ENCODE measurements at regions not wholly inside any gene's neighbourhood (a gene's known extent, or its start where the extent isn't known, plus 50 kb on each side); places are given as distances from the start of the nearest gene placed in this dataset.

DNA sequence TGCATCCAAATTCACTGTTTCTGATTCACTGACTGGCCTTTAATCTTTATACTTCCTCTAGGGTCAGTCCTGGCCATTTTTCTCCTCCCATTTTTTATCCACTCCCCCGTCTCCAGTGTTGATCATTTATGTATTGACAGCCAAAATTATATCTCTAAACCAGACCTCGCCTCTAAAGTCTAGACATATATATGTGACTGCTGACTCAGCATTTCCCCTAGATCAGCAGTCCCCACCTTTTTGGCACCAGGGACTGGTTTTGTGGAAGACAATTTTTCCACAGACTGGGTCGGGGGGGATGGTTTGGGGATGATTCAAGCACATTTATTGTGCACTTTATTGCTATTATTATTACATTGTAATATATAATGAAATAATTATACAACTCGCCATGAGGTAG, 88.3 kb upstream of the DAAM1 start:
- Mint-ChIP-seq H3K27me3 (no peaks in the 10 kb centered on the region), H3K36me3 (no peaks in the 10 kb centered on the region), H3K9me3 (no peaks in the 10 kb centered on the region), H3K27ac (no peak overlapping the region), H3K4me3 (no peak overlapping the region), H3K4me1 (no peaks in the 10 kb centered on the region)
- no peak for ATAC-seq

GRCh38 chr14:59101476-59101875, 87.0 kb upstream of the DAAM1 start:
- no peak overlapping the region for H3K27ac Mint-ChIP-seq
- H3K4me3 Mint-ChIP-seq: no peak overlapping the region
- H3K4me1 Mint-ChIP-seq: no peaks in the 10 kb centered on the region
- H3K36me3 Mint-ChIP-seq: no peaks in the 10 kb centered on the region
- H3K27me3 Mint-ChIP-seq: peaks cover 11% of the 10 kb centered on the region
- no peaks in the 10 kb centered on the region for H3K9me3 Mint-ChIP-seq
- no peak for ATAC-seq

- no peaks in the 10 kb centered on the region for H3K9me3 Mint-ChIP-seq
- no peak for ATAC-seq
These were observed 85.1 kb upstream of the DAAM1 start for GRCh38 chr14:59103396-59103795.

DNA sequence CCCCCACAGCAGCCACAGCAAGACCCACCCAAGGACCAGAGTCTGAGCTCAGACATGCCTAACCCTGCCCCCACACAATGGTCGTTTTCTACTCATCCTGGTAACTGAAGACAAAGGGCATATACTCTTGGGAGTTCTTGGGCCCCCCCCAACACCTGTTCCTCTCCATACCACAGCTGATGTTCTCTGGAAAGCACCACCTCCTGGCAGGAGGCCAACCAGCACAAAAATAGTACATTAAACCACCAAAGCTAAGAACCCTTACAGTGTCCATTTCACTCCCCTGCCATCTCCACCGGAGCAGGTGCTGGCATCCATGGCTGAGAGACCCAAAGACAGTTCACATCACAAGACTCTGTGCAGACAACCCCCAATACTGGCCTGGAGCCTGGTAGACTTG, 80.6 kb upstream of the DAAM1 start:
- H3K9me3 Mint-ChIP-seq: no peaks in the 10 kb centered on the region
- H3K27ac Mint-ChIP-seq: peak overlapping the region; percentile 5
- ATAC-seq: peak; percentile 50
- H3K36me3 Mint-ChIP-seq: no peaks in the 10 kb centered on the region
- no peak overlapping the region for H3K4me3 Mint-ChIP-seq
- H3K4me1 Mint-ChIP-seq: peaks cover 10% of the 10 kb centered on the region
- peaks cover 32% of the 10 kb centered on the region for H3K27me3 Mint-ChIP-seq

More at GRCh38 chr14:59103396-59103795, 85.1 kb upstream of the DAAM1 start:
- H3K4me3 Mint-ChIP-seq: no peak overlapping the region
- peaks cover 28% of the 10 kb centered on the region for H3K27me3 Mint-ChIP-seq
- no peaks in the 10 kb centered on the region for H3K36me3 Mint-ChIP-seq
- no peak overlapping the region for H3K27ac Mint-ChIP-seq
- H3K4me1 Mint-ChIP-seq: peaks cover 10% of the 10 kb centered on the region

- Mint-ChIP-seq H3K27me3 (no peaks in the 10 kb centered on the region), H3K36me3 (no peaks in the 10 kb centered on the region), H3K9me3 (no peaks in the 10 kb centered on the region), H3K4me1 (no peaks in the 10 kb centered on the region), H3K27ac (no peak overlapping the region), H3K4me3 (no peak overlapping the region)
- ATAC-seq: no peak
These were observed 71.5 kb upstream of the DAAM1 start for GRCh38 chr14:59116984-59117415.

DNA sequence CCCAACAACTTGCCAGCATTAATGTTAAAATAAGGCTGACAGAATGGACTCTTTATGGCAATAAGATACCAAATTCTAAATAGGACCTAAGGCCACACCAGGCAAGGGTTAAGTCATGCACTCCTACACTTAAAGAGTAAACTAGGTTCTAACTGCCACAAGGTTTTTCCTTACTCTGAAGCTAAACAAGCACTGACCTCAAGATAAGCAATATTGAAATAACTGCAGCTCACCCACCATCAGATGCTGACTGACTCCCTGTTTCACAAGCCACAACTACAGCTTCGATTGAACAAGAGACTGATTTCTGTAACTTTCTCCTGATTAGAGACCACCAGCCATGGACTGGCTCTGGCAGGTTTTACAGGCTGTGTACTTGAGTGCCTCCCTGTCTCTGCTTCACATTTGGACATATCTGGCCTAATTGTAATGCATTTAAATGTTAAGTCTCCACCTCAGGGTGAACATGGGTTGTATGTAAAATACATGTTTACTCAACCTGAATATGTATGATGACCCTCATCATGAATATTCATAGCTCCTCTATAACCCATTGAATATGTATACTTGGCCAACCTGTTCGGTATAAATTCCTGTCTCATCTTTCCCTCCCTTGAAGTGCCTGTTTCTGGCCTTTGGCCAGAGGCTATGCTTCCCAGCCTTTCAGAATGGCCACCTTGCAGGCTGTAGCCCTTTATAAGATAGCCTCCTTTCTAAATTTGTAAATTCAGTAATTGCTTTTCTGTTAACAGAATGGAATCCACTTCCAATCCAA, 70.5 kb upstream of the DAAM1 start:
- Mint-ChIP-seq H3K27me3 (no peaks in the 10 kb centered on the region), H3K4me1 (no peaks in the 10 kb centered on the region), H3K27ac (no peak overlapping the region), H3K36me3 (no peaks in the 10 kb centered on the region), H3K9me3 (no peaks in the 10 kb centered on the region), H3K4me3 (no peak overlapping the region)
- no peak for ATAC-seq

DNA sequence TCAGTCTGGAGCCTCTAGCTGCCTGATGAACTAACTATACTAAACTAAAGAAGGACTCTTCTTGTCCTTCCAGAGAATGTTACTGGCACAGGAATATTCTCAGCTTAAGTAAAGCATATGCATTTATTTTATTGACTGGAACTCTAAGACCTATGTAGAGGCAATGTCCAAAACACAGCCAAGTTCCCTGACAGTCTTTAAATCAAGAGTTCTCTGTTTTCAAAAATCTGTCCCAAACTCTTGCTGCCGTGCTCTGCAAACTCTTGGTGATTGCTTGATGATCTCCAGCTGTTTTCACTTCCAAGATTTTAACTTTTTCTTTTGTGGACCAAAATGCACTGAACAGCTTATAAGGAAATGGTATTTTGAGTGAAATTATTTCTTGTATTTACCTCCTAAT, 67.5 kb upstream of the DAAM1 start:
- H3K4me3 Mint-ChIP-seq: no peak overlapping the region
- no peak for ATAC-seq
- no peaks in the 10 kb centered on the region for H3K27me3 Mint-ChIP-seq
- no peaks in the 10 kb centered on the region for H3K4me1 Mint-ChIP-seq
- no peaks in the 10 kb centered on the region for H3K36me3 Mint-ChIP-seq
- no peaks in the 10 kb centered on the region for H3K9me3 Mint-ChIP-seq
- no peak overlapping the region for H3K27ac Mint-ChIP-seq

GRCh38 chr14:59123531-59123930, 64.9 kb upstream of the DAAM1 start:
- no peak for ATAC-seq
- H3K4me3 Mint-ChIP-seq: no peak overlapping the region
- no peaks in the 10 kb centered on the region for H3K27me3 Mint-ChIP-seq
- H3K36me3 Mint-ChIP-seq: no peaks in the 10 kb centered on the region
- H3K9me3 Mint-ChIP-seq: no peaks in the 10 kb centered on the region
- H3K27ac Mint-ChIP-seq: no peak overlapping the region
- peaks cover 7% of the 10 kb centered on the region for H3K4me1 Mint-ChIP-seq

DNA sequence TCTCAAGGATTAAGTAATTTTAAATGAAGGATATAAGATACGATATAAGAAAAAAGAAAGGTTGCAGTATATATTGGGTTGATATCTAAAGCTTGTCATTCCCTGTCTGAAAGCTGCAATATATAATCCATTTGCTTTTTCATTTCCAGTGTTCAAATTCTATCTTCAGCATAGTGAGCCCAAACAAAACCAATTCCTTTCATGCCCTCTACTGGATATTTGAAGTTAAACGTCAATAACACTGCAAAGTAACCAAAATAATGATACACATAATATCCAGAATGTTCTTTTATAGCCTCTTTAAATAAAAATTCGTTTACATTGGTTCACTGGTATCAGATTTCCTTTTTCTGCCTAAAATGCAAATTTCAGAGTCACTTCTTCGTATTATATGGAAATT, 64.5 kb upstream of the DAAM1 start:
- Mint-ChIP-seq H3K4me3 (no peak overlapping the region), H3K27ac (no peak overlapping the region), H3K36me3 (no peaks in the 10 kb centered on the region), H3K4me1 (peaks cover 7% of the 10 kb centered on the region), H3K9me3 (no peaks in the 10 kb centered on the region), H3K27me3 (no peaks in the 10 kb centered on the region)
- ATAC-seq: no peak

DNA sequence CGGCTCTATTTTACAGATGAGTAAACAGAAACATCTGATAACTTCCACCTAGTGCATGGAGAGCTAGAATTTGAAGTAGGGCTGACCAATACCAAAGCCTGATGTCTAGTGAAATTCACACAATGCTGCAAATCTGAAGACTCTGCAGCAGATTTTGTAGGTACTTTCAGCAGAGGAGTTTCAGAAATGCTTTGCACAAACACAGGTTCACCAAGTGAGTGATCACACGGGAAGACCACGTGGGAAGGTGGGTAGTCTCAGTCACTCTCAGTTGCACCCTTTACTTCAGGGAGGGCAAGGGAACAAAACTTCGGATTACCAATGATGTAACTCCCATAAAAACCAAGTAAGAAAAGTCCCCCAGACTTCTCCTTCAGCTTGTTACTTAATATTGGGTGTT, 63.3 kb upstream of the DAAM1 start:
- H3K4me1 Mint-ChIP-seq: peaks cover 7% of the 10 kb centered on the region
- no peak overlapping the region for H3K4me3 Mint-ChIP-seq
- no peaks in the 10 kb centered on the region for H3K36me3 Mint-ChIP-seq
- H3K9me3 Mint-ChIP-seq: no peaks in the 10 kb centered on the region
- H3K27ac Mint-ChIP-seq: no peak overlapping the region
- no peak for ATAC-seq
- no peaks in the 10 kb centered on the region for H3K27me3 Mint-ChIP-seq

DNA sequence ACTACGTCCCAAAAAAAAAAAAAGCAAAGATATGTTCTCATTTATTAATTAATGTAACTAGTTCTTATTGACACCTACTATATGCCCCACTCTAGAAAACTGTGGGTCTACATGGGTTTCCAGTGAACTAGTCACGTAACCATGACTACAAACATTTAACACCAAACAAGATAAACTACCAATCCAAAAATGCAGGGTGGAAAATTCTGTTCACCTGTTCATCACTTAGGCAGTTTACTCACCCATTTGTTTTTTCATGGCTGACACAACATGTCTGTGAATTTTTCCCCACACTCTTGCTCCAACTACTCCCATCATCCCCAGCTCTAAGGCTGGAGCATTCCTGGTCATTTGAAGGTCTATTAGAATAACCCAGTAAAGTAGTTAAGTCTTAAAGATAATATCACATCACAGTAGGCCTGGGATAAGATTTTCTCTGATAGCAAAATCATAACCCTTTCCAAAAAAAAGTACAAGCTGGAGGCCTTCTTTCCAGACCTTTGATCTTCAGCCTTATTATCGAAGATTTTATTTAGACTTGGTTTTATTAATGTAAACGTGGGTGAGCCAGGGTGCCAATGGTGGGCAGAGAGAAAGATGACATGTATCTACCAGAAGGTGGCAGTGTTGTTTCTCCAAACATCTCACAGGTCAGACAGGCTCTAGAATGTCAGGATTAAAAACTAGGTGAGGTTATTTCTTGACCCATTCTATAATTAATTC, 61.6 kb upstream of the DAAM1 start:
- Mint-ChIP-seq H3K36me3 (no peaks in the 10 kb centered on the region), H3K27ac (no peak overlapping the region), H3K4me1 (peaks cover 7% of the 10 kb centered on the region), H3K27me3 (no peaks in the 10 kb centered on the region), H3K9me3 (no peaks in the 10 kb centered on the region), H3K4me3 (no peak overlapping the region)
- ATAC-seq: peak; percentile 79

DNA sequence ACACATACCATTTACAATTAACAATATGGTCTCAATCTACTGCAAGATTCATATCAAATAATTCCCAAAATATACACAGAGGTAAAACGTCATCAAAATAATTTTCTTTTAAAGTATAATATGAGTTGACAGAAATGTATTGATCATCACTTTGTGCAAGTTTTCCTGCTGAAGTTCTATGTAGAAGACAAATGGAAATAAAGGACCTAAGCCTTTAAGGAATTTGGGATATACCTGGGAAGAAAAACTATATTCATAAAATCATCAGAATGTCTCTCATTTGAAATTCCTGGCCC, 61.1 kb upstream of the DAAM1 start:
- ATAC-seq: no peak
- no peaks in the 10 kb centered on the region for H3K9me3 Mint-ChIP-seq
- peaks cover 7% of the 10 kb centered on the region for H3K4me1 Mint-ChIP-seq
- H3K27me3 Mint-ChIP-seq: no peaks in the 10 kb centered on the region
- H3K27ac Mint-ChIP-seq: no peak overlapping the region
- no peaks in the 10 kb centered on the region for H3K36me3 Mint-ChIP-seq
- no peak overlapping the region for H3K4me3 Mint-ChIP-seq

DNA sequence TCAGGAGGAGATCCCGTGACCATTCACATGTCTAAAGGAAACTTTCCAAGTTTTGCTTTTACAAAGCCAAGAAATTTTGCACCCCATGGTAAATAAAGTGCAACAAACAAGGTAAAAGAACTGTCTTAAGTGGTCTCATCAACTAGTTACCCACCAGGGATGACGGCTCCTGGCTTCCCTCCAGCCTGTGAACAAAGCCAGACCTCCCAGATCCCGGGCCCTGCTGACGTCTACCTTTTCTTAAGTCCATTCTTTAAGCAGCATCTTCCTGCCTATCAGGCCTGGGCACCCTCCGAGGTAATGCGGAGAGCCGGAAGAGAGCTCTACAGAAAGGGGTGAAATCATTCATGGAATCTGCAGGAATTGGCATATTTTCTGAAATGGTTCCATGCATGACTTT, 58.0 kb upstream of the DAAM1 start:
- Mint-ChIP-seq H3K9me3 (no peaks in the 10 kb centered on the region), H3K36me3 (no peaks in the 10 kb centered on the region), H3K4me3 (no peak overlapping the region), H3K27ac (no peak overlapping the region), H3K4me1 (peaks cover 7% of the 10 kb centered on the region), H3K27me3 (no peaks in the 10 kb centered on the region)
- ATAC-seq: no peak

- Mint-ChIP-seq H3K27me3 (no peaks in the 10 kb centered on the region), H3K36me3 (no peaks in the 10 kb centered on the region), H3K27ac (no peak overlapping the region), H3K4me3 (no peak overlapping the region), H3K9me3 (no peaks in the 10 kb centered on the region), H3K4me1 (peaks cover 3% of the 10 kb centered on the region)
- ATAC-seq: no peak
These were observed 56.3 kb upstream of the DAAM1 start for GRCh38 chr14:59131938-59132795.

GRCh38 chr14:59132796-59133494, 55.5 kb upstream of the DAAM1 start:
- H3K9me3 Mint-ChIP-seq: no peaks in the 10 kb centered on the region
- H3K27me3 Mint-ChIP-seq: no peaks in the 10 kb centered on the region
- ATAC-seq: no peak
- H3K4me1 Mint-ChIP-seq: no peaks in the 10 kb centered on the region
- no peaks in the 10 kb centered on the region for H3K36me3 Mint-ChIP-seq
- no peak overlapping the region for H3K4me3 Mint-ChIP-seq
- H3K27ac Mint-ChIP-seq: no peak overlapping the region

Data from stimulated activated memory B cell treated with anti-CD40 and anti-IgM and Interleukin-4, amounts not matched to agents 10 μg/mL and 1 μg/mL and 100 μg/mL, for 72 hours (primary cell).